ENCODE measurements at regions not wholly inside any gene's neighbourhood (a gene's known extent, or its start where the extent isn't known, plus 50 kb on each side); places are given as distances from the start of the nearest gene placed in this dataset.

GRCh38 chr5:10090074-10090473 lies 159.6 kb downstream of the ATPSCKMT start:
- no peak for TF ChIP-seq CTCF (conservative IDR thresholded peaks at IDR 0.05 in 1 of 2, IDR thresholded peaks at IDR 0.05 in 1 of 2; ENCODE audit: extremely low read depth in 1 of 2, insufficient read depth in 1 of 2, low read depth in 1 of 2, low read length in 2 of 2)
- no peak for TF ChIP-seq EZH2 (IDR thresholded peaks at IDR 0.05; ENCODE audit: borderline replicate concordance, low read length)

All from mammary epithelial cell (primary cell).